ENCODE measurements at regions not wholly inside any gene's neighbourhood (a gene's known extent, or its start where the extent isn't known, plus 50 kb on each side); places are given as distances from the start of the nearest gene placed in this dataset.

GRCh38 chr13:40228990-40229389 is 437.5 kb downstream of the FOXO1 start:
- no peak overlapping the region for H3K4me2 ChIP-seq (ENCODE audit: low read length)
- H3F3A ChIP-seq (ENCODE audit: insufficient read depth, low read length): no peaks in the 10 kb centered on the region
- H3K79me2 ChIP-seq (ENCODE audit: insufficient read depth, low read length): no peaks in the 10 kb centered on the region
- H3K4me1 ChIP-seq (ENCODE audit: insufficient read depth, low read length, severe bottlenecking): no peaks in the 10 kb centered on the region
- H3K36me3 ChIP-seq (ENCODE audit: insufficient read depth, low read length): no peaks in the 10 kb centered on the region
- H3K4me3 ChIP-seq (ENCODE audit: low read depth, low read length, poor library complexity, severe bottlenecking): no peak overlapping the region
- H2AFZ ChIP-seq (ENCODE audit: low read length): no peak overlapping the region
- H3K27ac ChIP-seq (ENCODE audit: low read depth, low read length, poor library complexity, severe bottlenecking): no peak overlapping the region
- no peaks in the 10 kb centered on the region for H3K9me3 ChIP-seq (ENCODE audit: low read length)
- TF ChIP-seq CTCF (IDR thresholded peaks at IDR 0.05; ENCODE audit: low read length) (no peak), EZH2 (IDR thresholded peaks at IDR 0.05; ENCODE audit: borderline replicate concordance, low read length) (no peak)
- no peaks in the 10 kb centered on the region for H3K9me2 ChIP-seq (ENCODE audit: low read depth, low read length)
- H4K20me1 ChIP-seq (ENCODE audit: insufficient read depth, low read length): no peaks in the 10 kb centered on the region
- H3K9ac ChIP-seq (ENCODE audit: low read length): no peak overlapping the region
- no peaks in the 10 kb centered on the region for H3K27me3 ChIP-seq (ENCODE audit: insufficient read depth, low read length)

GRCh38 chr13:40230833-40231266 is 435.6 kb downstream of the FOXO1 start:
- H3K9me3 ChIP-seq (ENCODE audit: low read length): no peaks in the 10 kb centered on the region
- H4K20me1 ChIP-seq (ENCODE audit: insufficient read depth, low read length): no peaks in the 10 kb centered on the region
- H3K4me1 ChIP-seq (ENCODE audit: insufficient read depth, low read length, severe bottlenecking): no peaks in the 10 kb centered on the region
- TF ChIP-seq EZH2 (IDR thresholded peaks at IDR 0.05; ENCODE audit: borderline replicate concordance, low read length) (no peak), CTCF (IDR thresholded peaks at IDR 0.05; ENCODE audit: low read length) (no peak)
- H3K79me2 ChIP-seq (ENCODE audit: insufficient read depth, low read length): no peaks in the 10 kb centered on the region
- no peaks in the 10 kb centered on the region for H3K27me3 ChIP-seq (ENCODE audit: insufficient read depth, low read length)
- no peaks in the 10 kb centered on the region for H3K36me3 ChIP-seq (ENCODE audit: insufficient read depth, low read length)
- H3K4me3 ChIP-seq (ENCODE audit: low read depth, low read length, poor library complexity, severe bottlenecking): no peak overlapping the region
- no peak overlapping the region for H2AFZ ChIP-seq (ENCODE audit: low read length)
- H3F3A ChIP-seq (ENCODE audit: insufficient read depth, low read length): no peaks in the 10 kb centered on the region
- H3K4me2 ChIP-seq (ENCODE audit: low read length): no peak overlapping the region
- no peaks in the 10 kb centered on the region for H3K9me2 ChIP-seq (ENCODE audit: low read depth, low read length)
- no peak overlapping the region for H3K27ac ChIP-seq (ENCODE audit: low read depth, low read length, poor library complexity, severe bottlenecking)
- no peak overlapping the region for H3K9ac ChIP-seq (ENCODE audit: low read length)

- H3K9ac ChIP-seq (ENCODE audit: low read length): no peak overlapping the region
- H3K27ac ChIP-seq (ENCODE audit: low read depth, low read length, poor library complexity, severe bottlenecking): no peak overlapping the region
- H3K36me3 ChIP-seq (ENCODE audit: insufficient read depth, low read length): no peaks in the 10 kb centered on the region
- H3F3A ChIP-seq (ENCODE audit: insufficient read depth, low read length): no peaks in the 10 kb centered on the region
- no peaks in the 10 kb centered on the region for H3K9me2 ChIP-seq (ENCODE audit: low read depth, low read length)
- no peak overlapping the region for H2AFZ ChIP-seq (ENCODE audit: low read length)
- H3K79me2 ChIP-seq (ENCODE audit: insufficient read depth, low read length): no peaks in the 10 kb centered on the region
- H3K27me3 ChIP-seq (ENCODE audit: insufficient read depth, low read length): no peaks in the 10 kb centered on the region
- H3K4me3 ChIP-seq (ENCODE audit: low read depth, low read length, poor library complexity, severe bottlenecking): no peak overlapping the region
- H3K9me3 ChIP-seq (ENCODE audit: low read length): no peaks in the 10 kb centered on the region
- H3K4me2 ChIP-seq (ENCODE audit: low read length): no peak overlapping the region
- no peaks in the 10 kb centered on the region for H4K20me1 ChIP-seq (ENCODE audit: insufficient read depth, low read length)
- no peaks in the 10 kb centered on the region for H3K4me1 ChIP-seq (ENCODE audit: insufficient read depth, low read length, severe bottlenecking)
- TF ChIP-seq CTCF (IDR thresholded peaks at IDR 0.05; ENCODE audit: low read length) (no peak), EZH2 (IDR thresholded peaks at IDR 0.05; ENCODE audit: borderline replicate concordance, low read length) (no peak)
Observed at GRCh38 chr13:40231311-40231710, 435.1 kb downstream of the FOXO1 start.
